OCI-LY1 (cell line): ENCODE measurements at regions not wholly inside any gene's neighbourhood (a gene's known extent, or its start where the extent isn't known, plus 50 kb on each side); places are given as distances from the start of the nearest gene placed in this dataset.

Experiments used
- CTCF ChIP-seq: fragments of 200-600 bp; sonication (generic), shearing (Covaris generic); IDR thresholded peaks from 2 replicates; pipeline ENCODE4 v1.5.1; 2017; ENCODE audit warnings: mild to moderate bottlenecking, antibody characterized with exemption, low read length, moderate library complexity, mixed read lengths
- EZH2 ChIP-seq: fragments of 200-600 bp; sonication (generic), shearing (Covaris generic); IDR thresholded peaks from 2 replicates; pipeline ENCODE4 v1.8.0; 2017; ENCODE audit warnings: borderline replicate concordance, mixed run types, mild to moderate bottlenecking, antibody characterized with exemption, low read length, moderate library complexity, mixed read lengths

- TF ChIP-seq EZH2 (no peak), CTCF (no peak)
These were observed 206.8 kb downstream of the TLE4 start for GRCh38 chr9:79778581-79778980.
